PC-9 (cell line): ENCODE measurements at regions not wholly inside any gene's neighbourhood (a gene's known extent, or its start where the extent isn't known, plus 50 kb on each side); places are given as distances from the start of the nearest gene placed in this dataset.
"Not testable (repeated sequence)": the region's sequence is repeated elsewhere in the genome, so short reads cannot be mapped to it uniquely, and the experiment has no call there.

Experiments
- BruUV-seq: library from RNA; stranded (reverse); fragments of 400-500 nt; replicated peaks from 2 replicates; lab custom pipeline; 2021; lab: Mats Ljungman, UMichigan
- CTCF ChIA-PET: fragments of 300-600 bp; sonication (Branson Sonifier 250); formaldehyde crosslinking; loops from one replicate; lab custom pipeline; 2022; ENCODE audit warnings: antibody characterized with exemption; lab: Charles Lee
- POLR2A ChIA-PET: fragments of 300-600 bp; sonication (Branson Sonifier 250); formaldehyde crosslinking; loops from one replicate; lab custom pipeline; 2022; ENCODE audit warnings: antibody characterized with exemption; ENCODE audit not compliant: unreplicated experiment; lab: Charles Lee
- DNase-seq, 2 experiments: peaks; one replicate each; pipeline versions ENCODE4 v3.0.0 to v3.0.0-alpha.2; 2015 to 2022; ENCODE audit warnings: mixed read lengths in 1 of 2
- H2AFZ ChIP-seq: fragments of 200-600 bp; sonication (generic); 2 replicates; pipeline ENCODE4 v1.8.1; 2017; ENCODE audit warnings: antibody characterized with exemption
- H3F3A ChIP-seq: fragments of 200-600 bp; sonication (generic); 2 replicates; pipeline ENCODE4 v1.8.1; 2017; ENCODE audit warnings: antibody characterized with exemption, mild to moderate bottlenecking, low read depth; ENCODE audit not compliant: insufficient read depth
- H3K27ac ChIP-seq: fragments of 200-600 bp; sonication (generic); 2 replicates; pipeline ENCODE4 v1.6.1; 2016; ENCODE audit warnings: mixed run types
- H3K27me3 ChIP-seq: fragments of 200-600 bp; sonication (generic); 2 replicates; pipeline ENCODE4 v1.6.1; 2016; ENCODE audit warnings: low read depth, mixed run types; ENCODE audit not compliant: insufficient read depth
- H3K36me3 ChIP-seq: fragments of 200-600 bp; sonication (generic); 2 replicates; pipeline ENCODE4 v1.6.1; 2016; ENCODE audit warnings: low read depth, mixed run types
- H3K4me1 ChIP-seq: fragments of 200-600 bp; sonication (generic); replicated peaks from 2 replicates; pipeline ENCODE4 v1.6.1; 2016; ENCODE audit warnings: mixed run types; ENCODE audit not compliant: insufficient read depth
- H3K4me2 ChIP-seq: fragments of 200-600 bp; sonication (generic); 2 replicates; pipeline ENCODE4 v1.6.1; 2017; ENCODE audit warnings: mixed run types
- H3K4me3 ChIP-seq: fragments of 200-600 bp; sonication (generic); 2 replicates; pipeline ENCODE4 v1.6.1; 2016; ENCODE audit warnings: mixed run types
- H3K79me2 ChIP-seq: fragments of 200-600 bp; sonication (generic); 2 replicates; pipeline ENCODE4 v1.6.1; 2017; ENCODE audit warnings: low read depth, mixed run types
- H3K9me2 ChIP-seq: fragments of 200-600 bp; sonication (generic); 2 replicates; pipeline ENCODE4 v1.8.1; 2017; ENCODE audit warnings: mild to moderate bottlenecking; ENCODE audit not compliant: insufficient read depth
- H3K9me3 ChIP-seq: fragments of 200-600 bp; sonication (generic); 2 replicates; pipeline ENCODE4 v1.8.1; 2016; ENCODE audit warnings: low read depth; ENCODE audit not compliant: insufficient read depth
- H4K20me1 ChIP-seq: fragments of 200-600 bp; sonication (generic); 2 replicates; pipeline ENCODE4 v1.8.1; 2017; ENCODE audit not compliant: insufficient read depth
- CTCF ChIP-seq: fragments of 200-600 bp; sonication (generic); conservative IDR thresholded peaks from 2 replicates; pipeline ENCODE4 v1.6.1; 2017; ENCODE audit warnings: mixed run types, antibody characterized with exemption, mild to moderate bottlenecking, moderate library complexity
- EZH2 ChIP-seq: fragments of 200-600 bp; sonication (generic); IDR thresholded peaks from 2 replicates; pipeline ENCODE4 v1.8.0; 2017; ENCODE audit warnings: antibody characterized with exemption, low read depth
- intact Hi-C: fragments of 100-400 bp; cut with micrococcal nuclease; formaldehyde crosslinking; loops from one replicate; pipeline ENCODE4 v1.10.0; 2022; ENCODE audit not compliant: unreplicated experiment

GRCh38 chr4:130035391-130035790 lies 939.4 kb downstream of the C4orf33 start:
- no peak for DNase-seq
- Histone ChIP-seq H3K79me2 (no peaks in the 10 kb centered on the region), H3K27me3 (no peaks in the 10 kb centered on the region), H3F3A (no peaks in the 10 kb centered on the region), H3K36me3 (no peaks in the 10 kb centered on the region), H4K20me1 (no peaks in the 10 kb centered on the region), H3K4me3 (no peak overlapping the region), H3K9me2 (no peaks in the 10 kb centered on the region), H3K4me2 (no peak overlapping the region), H3K9me3 (no peaks in the 10 kb centered on the region), H3K27ac (no peak overlapping the region), H3K4me1 (no peaks in the 10 kb centered on the region), H2AFZ (no peak overlapping the region)
- POLR2A ChIA-PET, result no interaction called here
- TF ChIP-seq CTCF, result no peak
- TF ChIP-seq EZH2, result no peak
- intact Hi-C loops, result no loop called here
- BruUV-seq, result no TSS peak
- CTCF ChIA-PET, result no interaction called here

GRCh38 chr4:130037866-130038265 lies 941.9 kb downstream of the C4orf33 start:
- intact Hi-C loops, H3K27ac ChIP-seq, POLR2A ChIA-PET, H3K4me3 ChIP-seq, H3F3A ChIP-seq, H3K27me3 ChIP-seq, H3K79me2 ChIP-seq, H2AFZ ChIP-seq, H4K20me1 ChIP-seq, H3K4me1 ChIP-seq, H3K36me3 ChIP-seq, CTCF ChIA-PET, H3K9me3 ChIP-seq, H3K9me2 ChIP-seq, DNase-seq, BruUV-seq, H3K4me2 ChIP-seq: not testable (repeated sequence)

- H3K27me3 ChIP-seq, POLR2A ChIA-PET, H3K4me2 ChIP-seq, H4K20me1 ChIP-seq, H3K27ac ChIP-seq, H3K9me2 ChIP-seq, H3K9me3 ChIP-seq, H2AFZ ChIP-seq, DNase-seq, H3K79me2 ChIP-seq, H3K36me3 ChIP-seq, H3K4me1 ChIP-seq, BruUV-seq, CTCF ChIA-PET, H3F3A ChIP-seq, H3K4me3 ChIP-seq, intact Hi-C loops: not testable (repeated sequence)
Measured at GRCh38 chr4:130038540-130038939, 942.6 kb downstream of the C4orf33 start.

DNA sequence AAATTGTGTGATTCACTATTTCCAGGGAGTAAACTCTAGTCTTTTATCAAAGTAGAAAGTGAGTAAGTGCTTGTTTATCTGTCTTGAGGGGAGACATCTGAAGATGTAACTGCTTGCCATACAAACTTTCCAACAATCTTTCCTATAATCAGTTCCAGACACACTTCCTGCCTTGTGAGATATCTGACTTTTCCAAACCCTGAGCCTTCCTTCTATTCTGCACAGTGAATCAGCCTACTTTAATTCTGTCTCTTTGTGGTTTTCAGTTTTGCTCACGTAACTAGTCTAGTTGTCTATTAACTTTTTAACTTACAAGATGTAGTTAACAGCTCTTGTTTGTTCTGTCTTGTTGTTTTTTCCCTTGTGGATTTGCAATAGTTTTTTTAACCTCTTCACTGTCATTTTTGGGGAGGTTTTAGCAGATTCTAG lies 947.8 kb downstream of the C4orf33 start:
- Histone ChIP-seq H3F3A (no peaks in the 10 kb centered on the region), H3K36me3 (no peaks in the 10 kb centered on the region), H2AFZ (no peak overlapping the region), H3K9me3 (no peaks in the 10 kb centered on the region), H3K79me2 (no peaks in the 10 kb centered on the region), H3K9me2 (no peaks in the 10 kb centered on the region), H4K20me1 (no peaks in the 10 kb centered on the region), H3K4me2 (no peak overlapping the region), H3K27ac (no peak overlapping the region), H3K4me3 (no peak overlapping the region), H3K4me1 (no peaks in the 10 kb centered on the region), H3K27me3 (no peaks in the 10 kb centered on the region)
- intact Hi-C loops, result no loop called here
- no peak for DNase-seq
- ChIA-PET POLR2A (no interaction called here), CTCF (no interaction called here)
- BruUV-seq, result no TSS peak
- TF ChIP-seq EZH2, result no peak
- no peak for TF ChIP-seq CTCF
